ENCODE measurements at regions not wholly inside any gene's neighbourhood (a gene's known extent, or its start where the extent isn't known, plus 50 kb on each side); places are given as distances from the start of the nearest gene placed in this dataset.

DNA sequence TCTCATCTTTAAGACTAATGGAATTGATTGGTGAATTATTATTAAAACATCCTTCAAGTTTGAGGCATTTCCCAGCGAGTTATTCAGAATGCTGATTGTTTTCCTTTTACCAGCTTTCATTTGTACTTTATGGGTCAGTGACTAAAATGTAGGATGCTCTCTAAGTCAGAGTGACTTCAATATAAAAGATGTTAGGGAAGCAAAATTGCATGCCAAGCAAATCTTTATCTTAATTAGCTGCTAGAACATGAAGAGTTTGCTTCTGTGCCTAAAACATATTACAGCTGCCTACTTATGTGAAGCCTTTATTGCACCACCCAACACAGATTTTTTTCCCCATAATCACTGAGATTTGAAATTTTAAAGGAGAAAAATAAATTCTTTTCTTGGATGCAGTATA, 79.8 kb upstream of the CYYR1 start:
- TF ChIP-seq, protein P1, sequence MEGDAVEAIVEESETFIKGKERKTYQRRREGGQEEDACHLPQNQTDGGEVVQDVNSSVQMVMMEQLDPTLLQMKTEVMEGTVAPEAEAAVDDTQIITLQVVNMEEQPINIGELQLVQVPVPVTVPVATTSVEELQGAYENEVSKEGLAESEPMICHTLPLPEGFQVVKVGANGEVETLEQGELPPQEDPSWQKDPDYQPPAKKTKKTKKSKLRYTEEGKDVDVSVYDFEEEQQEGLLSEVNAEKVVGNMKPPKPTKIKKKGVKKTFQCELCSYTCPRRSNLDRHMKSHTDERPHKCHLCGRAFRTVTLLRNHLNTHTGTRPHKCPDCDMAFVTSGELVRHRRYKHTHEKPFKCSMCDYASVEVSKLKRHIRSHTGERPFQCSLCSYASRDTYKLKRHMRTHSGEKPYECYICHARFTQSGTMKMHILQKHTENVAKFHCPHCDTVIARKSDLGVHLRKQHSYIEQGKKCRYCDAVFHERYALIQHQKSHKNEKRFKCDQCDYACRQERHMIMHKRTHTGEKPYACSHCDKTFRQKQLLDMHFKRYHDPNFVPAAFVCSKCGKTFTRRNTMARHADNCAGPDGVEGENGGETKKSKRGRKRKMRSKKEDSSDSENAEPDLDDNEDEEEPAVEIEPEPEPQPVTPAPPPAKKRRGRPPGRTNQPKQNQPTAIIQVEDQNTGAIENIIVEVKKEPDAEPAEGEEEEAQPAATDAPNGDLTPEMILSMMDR (IDR thresholded peaks at IDR 0.05) = no peak
- intact Hi-C loops (cut with DNase I) = no loop called here
- no peak for DNase-seq
- Histone ChIP-seq H3K27me3 (no peaks in the 10 kb centered on the region), H3K36me3 (no peaks in the 10 kb centered on the region), H3K9me3 (no peaks in the 10 kb centered on the region), H3K4me1 (no peaks in the 10 kb centered on the region), H3K4me3 (no peak overlapping the region), H3K9ac (ENCODE audit: low read depth in 2 of 2, low read length in 2 of 2) (no peak overlapping the region), H3K27ac (no peak overlapping the region)

DNA sequence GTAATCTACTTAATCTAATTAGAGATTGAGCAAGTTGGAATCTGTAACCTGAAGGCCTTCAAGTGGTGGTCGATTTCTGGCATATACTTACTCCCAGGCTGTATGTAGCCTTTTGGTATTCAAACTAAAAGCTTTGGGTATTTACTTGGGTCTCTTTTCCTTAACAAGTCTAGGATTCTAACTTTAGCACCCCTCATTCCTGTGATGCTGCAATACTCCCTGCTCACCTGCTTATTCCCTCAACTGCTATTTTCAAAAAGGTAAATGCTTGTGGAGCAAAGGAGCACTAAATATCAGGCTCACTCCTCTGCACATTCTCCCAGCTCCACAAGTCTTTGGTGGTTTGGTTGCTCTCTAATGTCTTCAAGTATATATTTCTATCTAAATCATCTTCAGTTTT, 68.0 kb upstream of the CYYR1 start:
- no peaks in the 10 kb centered on the region for H3K4me1 ChIP-seq
- no peaks in the 10 kb centered on the region for H3K27me3 ChIP-seq
- TF ChIP-seq, protein P1 (IDR thresholded peaks at IDR 0.05) = no peak
- no peaks in the 10 kb centered on the region for H3K36me3 ChIP-seq
- H3K9me3 ChIP-seq = no peaks in the 10 kb centered on the region
- H3K4me3 ChIP-seq = no peak overlapping the region
- H3K27ac ChIP-seq = no peak overlapping the region
- DNase-seq = no peak
- H3K9ac ChIP-seq (ENCODE audit: low read depth in 2 of 2, low read length in 2 of 2) = no peak overlapping the region
- intact Hi-C loops (cut with DNase I) = no loop called here

- H3K4me1 ChIP-seq = no peaks in the 10 kb centered on the region
- TF ChIP-seq, protein P1 (IDR thresholded peaks at IDR 0.05) = no peak
- no peak overlapping the region for H3K27ac ChIP-seq
- intact Hi-C loops (cut with DNase I) = no loop called here
- no peaks in the 10 kb centered on the region for H3K9me3 ChIP-seq
- no peak overlapping the region for H3K4me3 ChIP-seq
- no peaks in the 10 kb centered on the region for H3K27me3 ChIP-seq
- DNase-seq = no peak
- no peak overlapping the region for H3K9ac ChIP-seq (ENCODE audit: low read depth in 2 of 2, low read length in 2 of 2)
- no peaks in the 10 kb centered on the region for H3K36me3 ChIP-seq
Observed at GRCh38 chr21:26637201-26637745, 64.2 kb upstream of the CYYR1 start.

GRCh38 chr21:26635681-26636080, 62.6 kb upstream of the CYYR1 start:
- Histone ChIP-seq H3K4me3 (no peak overlapping the region), H3K9ac (ENCODE audit: low read depth in 2 of 2, low read length in 2 of 2) (no peak overlapping the region), H3K9me3 (no peaks in the 10 kb centered on the region), H3K27ac (no peak overlapping the region), H3K36me3 (no peaks in the 10 kb centered on the region), H3K4me1 (no peaks in the 10 kb centered on the region), H3K27me3 (no peaks in the 10 kb centered on the region)
- intact Hi-C loops (cut with DNase I) = no loop called here
- TF ChIP-seq, protein P1 (IDR thresholded peaks at IDR 0.05) = no peak
- no peak for DNase-seq

DNA sequence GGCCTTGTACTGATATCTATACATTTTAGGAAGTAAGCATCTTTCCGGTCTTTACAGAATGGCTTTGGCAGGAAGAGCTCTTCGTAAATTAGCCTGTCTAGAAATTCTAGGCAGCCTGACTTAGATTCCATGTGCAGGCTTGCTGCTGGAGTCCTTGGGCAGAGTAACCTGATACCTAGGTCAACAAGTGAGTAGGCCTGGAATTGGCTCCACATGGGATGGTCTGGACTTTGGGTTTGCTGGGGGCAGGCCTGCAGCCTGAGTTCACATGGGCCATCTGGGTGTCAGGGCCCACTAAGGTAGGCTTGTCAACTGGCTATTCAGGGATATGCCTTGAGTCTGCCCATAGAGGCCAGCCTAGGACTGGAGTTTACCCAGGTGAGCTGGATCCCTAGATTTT, 59.6 kb upstream of the CYYR1 start:
- TF ChIP-seq, protein P1 (IDR thresholded peaks at IDR 0.05) = no peak
- DNase-seq = no peak
- Histone ChIP-seq H3K27ac (no peak overlapping the region), H3K4me1 (no peaks in the 10 kb centered on the region), H3K9me3 (no peaks in the 10 kb centered on the region), H3K36me3 (no peaks in the 10 kb centered on the region), H3K27me3 (no peaks in the 10 kb centered on the region), H3K4me3 (no peak overlapping the region), H3K9ac (ENCODE audit: low read depth in 2 of 2, low read length in 2 of 2) (no peak overlapping the region)
- intact Hi-C loops (cut with DNase I) = no loop called here

Data from colonic mucosa (tissue), 4 donors.